ENCODE measurements at regions not wholly inside any gene's neighbourhood (a gene's known extent, or its start where the extent isn't known, plus 50 kb on each side); places are given as distances from the start of the nearest gene placed in this dataset.

GRCh38 chr10:16259726-16260125 is 177.1 kb upstream of the PTER start:
- TF ChIP-seq EZH2phosphoT487 (IDR thresholded peaks at IDR 0.05; ENCODE audit: insufficient read depth, low read depth) (no peak), EZH2 (IDR thresholded peaks at IDR 0.05; ENCODE audit: insufficient read depth, poor library complexity, severe bottlenecking) (no peak)
